HUDEP-2 (cell line): ENCODE measurements at regions not wholly inside any gene's neighbourhood (a gene's known extent, or its start where the extent isn't known, plus 50 kb on each side); places are given as distances from the start of the nearest gene placed in this dataset.
"Not testable (repeated sequence)": the region's sequence is repeated elsewhere in the genome, so short reads cannot be mapped to it uniquely, and the experiment has no call there.

ENCODE experiments used
- DNase-seq, 76 experiments: peaks; one replicate each; lab custom pipeline; 2025; ENCODE audit not compliant: unreplicated experiment in 76 of 76; lab: John Stamatoyannopoulos, UW

DNA sequence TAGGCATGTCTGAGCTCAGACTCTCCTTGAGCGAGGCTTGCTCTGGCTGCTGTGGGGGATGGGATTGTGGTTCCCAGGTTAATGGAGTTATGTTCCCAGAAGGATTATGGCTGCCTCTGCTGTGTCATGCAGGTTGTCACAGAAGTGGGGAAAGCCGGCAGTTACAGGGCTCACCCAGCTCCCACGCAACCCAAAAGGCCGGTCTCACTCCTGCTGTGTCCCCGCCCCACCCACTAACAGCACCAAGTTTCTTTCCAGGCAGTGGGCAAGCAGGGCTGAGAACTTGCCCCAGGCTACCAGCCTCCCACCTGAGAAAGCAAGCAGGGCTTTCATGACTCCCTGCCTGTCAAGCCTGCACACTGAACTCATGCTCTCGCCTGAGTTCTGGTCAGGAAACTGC lies 750.5 kb downstream of the FRK start:
- no peak for DNase-seq

DNA sequence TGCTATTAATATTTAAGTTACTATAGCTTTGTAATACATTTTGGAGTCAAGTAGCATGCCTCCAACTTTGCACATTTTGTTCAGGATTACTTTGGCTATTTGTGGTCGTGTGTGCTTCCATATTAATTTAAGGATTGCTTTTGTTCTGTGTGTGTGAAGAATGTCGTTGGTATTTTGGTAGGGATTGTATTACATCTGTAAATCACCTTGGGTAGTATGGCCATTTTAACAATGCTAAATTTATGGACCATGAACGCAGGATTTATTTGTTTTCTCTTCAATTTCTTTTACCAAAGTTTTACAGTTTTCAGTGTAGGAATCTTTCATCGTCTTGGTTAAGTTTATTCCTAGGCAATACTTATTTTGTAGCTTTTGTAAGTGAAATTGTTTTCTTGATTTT lies 758.0 kb downstream of the FRK start:
- DNase-seq, result no peak

DNA sequence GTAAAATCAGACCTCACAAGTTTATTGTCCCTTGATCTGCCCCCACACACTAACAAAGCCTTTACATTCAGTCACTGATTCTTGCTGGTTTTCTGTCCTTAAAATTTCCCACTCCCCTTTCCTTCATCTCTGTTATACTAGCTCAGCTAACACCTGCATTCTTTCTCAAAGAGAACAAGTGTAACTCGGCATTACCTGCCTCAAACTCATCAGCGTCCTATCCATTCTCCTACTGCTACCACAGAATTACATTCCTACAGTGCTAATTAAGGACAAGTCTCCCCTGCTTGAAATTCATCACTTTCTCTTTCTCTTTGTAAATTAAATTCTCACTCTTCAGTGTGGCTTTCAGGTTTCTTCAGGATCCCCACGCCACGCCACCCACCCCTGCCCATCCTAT lies 773.2 kb downstream of the FRK start:
- no peak for DNase-seq

DNA sequence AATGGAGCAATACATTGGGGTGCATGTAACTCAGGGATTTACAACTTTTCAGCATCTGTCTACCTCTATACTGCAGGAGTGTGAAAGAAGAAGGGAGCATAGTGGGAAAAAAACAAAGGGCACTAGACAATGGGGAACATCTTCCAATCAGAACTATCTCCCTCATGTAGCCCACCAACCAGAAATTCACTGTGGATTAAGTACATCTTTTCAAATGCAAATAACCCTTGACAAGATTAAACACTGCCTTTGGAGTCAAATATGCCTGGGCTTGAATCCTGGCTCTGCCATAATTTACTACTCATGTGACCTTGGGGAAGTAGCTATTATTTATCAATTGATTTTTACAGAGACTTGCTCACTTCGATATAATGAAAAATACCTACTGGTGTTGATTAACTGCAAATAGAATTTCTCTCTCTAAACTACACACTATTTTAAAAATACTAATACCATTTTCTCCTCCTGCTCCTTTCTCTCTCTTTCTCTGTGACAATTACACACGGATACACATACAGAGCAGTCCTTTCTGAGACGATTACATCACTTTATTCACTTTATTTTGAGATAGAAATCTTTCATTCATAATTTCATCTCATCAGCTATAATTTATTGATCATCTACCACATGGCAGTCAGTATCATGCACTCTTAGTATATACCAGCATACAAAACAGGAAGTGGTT lies 783.7 kb downstream of the FRK start:
- no peak for DNase-seq

DNA sequence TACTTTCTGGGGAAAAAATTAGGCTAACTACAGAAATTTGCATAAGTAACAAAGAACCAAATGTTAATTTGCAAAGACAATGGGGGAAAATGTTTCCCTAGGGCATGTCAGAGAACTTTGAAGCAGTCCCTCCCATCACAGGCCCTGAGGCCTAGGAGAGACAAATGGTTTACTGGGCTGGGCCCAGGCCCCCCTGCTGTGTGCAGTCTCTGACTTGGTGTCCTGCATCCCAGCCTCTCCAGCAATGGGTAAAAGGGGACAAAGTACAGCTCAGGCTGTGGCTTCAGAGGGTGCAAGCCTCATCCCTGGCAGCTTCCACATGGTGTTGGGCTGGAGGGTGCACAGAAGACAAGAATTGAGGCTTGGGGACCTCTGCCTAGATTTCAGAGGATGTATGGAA lies 788.4 kb downstream of the FRK start:
- no peak for DNase-seq

DNA sequence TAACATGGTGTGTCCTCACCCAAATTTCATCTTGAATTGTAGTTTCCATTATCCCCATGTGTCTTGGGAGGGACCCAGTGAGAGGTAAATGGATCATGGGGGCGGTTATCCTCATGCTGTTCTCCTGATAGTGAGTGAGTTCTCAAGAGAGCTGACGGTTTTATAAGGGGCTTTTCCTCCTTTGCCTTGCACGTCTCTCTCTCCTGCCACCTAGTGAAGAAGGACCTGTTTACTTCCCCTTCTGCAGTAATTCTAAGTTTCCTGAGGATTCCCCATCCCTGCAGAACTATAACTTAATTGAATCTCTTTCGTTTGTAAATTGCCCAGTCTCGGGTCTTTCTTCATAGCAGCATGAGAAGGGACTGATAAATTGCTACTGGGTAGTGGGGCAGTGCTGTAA lies 789.3 kb downstream of the FRK start:
- DNase-seq, result no peak

DNA sequence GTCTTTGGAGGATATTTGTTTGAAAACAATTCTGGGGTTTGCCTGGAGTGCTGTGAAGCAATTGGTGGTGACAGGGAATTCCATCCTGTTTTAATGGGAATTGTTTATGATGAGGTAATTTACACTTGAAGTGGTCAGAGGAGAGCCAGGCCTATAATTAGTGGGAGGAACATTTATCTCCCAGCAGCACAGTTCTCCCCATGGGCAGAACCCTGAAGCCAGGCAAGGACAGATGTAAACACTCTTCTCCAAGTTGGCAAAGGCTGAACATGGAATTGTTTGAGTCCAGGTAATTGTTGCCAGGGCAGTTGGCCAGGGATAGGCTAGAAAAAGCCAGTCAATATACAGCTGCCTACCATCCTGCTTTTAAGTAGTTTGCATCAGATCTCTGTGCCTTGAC lies 789.7 kb downstream of the FRK start:
- no peak for DNase-seq

DNA sequence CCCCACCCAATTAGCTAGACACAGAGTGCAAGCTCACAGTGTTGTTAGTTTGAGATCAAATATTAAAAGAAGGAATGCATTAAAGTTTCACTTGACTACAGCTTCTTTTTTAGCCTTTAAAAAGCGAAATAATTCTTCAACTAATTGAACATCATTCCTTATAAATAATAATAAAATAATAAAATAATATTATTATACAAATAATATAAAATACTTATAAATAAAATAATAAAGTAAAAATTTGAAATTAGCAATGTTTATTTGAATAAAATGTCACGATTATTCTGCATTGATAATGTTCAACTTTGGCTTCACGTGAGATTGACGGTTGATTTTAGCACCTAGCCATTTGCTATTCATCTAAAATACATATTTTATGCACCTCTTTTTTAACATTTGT lies 819.3 kb downstream of the FRK start:
- DNase-seq, result no peak

DNA sequence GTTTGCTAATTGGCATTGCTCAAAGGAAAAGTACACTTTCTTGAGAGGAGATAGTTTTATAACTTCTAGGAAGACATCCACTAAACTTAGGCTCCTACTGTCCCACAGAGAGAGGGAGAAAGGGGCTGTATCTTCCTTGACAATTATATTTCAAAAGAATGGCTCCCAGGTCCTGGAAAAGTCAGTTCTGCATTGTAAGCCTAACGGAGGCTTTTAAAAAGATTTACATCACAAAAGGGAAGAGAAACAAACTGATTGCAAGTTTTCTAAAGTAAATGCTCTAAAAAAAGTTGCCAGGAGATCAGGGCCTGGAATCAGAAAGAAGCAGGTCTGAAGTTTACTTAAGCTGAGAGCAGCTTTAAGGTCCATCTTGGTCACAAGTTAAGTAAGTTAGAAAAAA lies 839.5 kb downstream of the FRK start:
- no peak for DNase-seq

DNA sequence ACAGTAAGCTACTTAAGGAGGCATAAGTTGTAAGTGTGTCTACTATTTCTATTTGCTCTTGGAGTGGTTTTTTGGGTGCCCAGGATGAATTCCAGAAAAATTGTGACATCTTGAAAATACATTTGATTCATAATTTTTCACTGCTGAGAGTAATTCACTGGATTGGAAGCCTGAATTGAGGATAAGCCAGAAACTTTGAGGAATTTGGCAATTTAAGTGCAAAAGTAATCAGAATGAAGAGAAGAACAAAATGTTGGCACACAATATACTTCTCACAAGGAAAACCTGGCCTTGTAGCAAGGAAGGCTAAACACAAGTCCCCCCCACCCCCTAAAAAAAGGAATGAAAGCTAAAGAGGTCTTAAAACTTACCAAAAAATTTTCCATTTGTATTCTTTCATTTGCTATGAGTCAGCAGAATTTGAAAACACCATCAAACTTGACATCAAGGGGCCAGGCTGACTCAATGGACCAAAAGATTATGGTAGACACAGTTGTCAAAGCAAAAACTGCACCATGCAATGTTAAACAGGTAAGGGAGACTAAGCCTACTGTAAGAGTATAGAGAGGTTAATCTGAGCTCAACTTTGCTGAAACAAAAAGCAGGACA lies 840.0 kb downstream of the FRK start:
- no peak for DNase-seq

DNA sequence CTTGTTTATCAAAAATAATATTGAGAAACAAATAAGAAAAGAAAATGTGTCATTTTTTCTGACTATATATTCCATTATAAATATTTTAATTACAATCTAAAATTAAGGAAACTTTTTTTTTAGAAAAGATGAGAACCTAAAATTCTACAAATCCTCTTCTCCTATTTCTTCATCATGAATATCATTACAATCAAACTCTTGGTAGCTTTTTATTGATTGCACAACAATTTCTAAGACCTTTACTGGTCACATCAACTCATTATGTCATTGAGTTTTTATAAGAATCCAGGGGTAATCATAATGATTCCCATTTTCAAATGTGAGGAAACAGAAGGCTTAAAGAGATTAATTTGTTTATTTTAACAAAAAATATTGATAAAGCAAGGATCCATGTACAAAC lies 841.0 kb downstream of the FRK start:
- DNase-seq, result no peak

DNA sequence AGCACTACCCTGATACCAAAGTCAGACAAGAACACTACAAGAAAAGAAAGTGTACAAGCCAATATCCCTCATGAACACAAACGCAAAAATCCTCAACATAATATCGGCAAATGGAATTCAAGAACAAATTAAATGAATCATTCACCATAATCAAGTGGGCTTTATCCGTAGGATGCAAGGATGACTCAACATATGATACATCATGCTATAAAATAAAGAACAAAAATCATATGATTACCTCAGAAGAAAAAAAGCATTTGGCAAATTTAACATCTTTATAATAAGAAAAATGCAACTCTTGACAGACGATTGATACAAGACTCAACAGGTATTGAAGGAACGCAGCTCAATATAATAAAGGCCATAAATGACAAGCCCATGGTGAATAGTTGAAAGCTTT lies 843.9 kb downstream of the FRK start:
- no peak for DNase-seq

DNA sequence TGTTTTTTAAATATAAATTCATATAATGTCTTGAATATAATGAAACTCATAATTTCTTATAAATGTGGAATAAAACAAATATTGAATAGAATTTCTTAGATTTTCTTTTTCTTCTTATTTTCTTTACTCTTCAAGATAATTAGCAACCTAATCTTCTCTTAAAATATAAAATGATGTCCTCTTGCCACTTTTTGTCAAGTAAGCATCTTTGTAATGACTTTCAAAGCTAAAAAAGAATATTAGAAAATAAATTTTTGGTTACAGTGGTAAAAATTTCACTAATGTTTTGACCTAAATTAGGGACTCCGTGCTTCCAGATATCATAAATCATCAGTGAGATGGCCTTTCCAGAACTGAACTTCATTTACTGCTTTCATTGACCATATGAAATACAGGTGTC lies 846.4 kb downstream of the FRK start:
- no peak for DNase-seq

DNA sequence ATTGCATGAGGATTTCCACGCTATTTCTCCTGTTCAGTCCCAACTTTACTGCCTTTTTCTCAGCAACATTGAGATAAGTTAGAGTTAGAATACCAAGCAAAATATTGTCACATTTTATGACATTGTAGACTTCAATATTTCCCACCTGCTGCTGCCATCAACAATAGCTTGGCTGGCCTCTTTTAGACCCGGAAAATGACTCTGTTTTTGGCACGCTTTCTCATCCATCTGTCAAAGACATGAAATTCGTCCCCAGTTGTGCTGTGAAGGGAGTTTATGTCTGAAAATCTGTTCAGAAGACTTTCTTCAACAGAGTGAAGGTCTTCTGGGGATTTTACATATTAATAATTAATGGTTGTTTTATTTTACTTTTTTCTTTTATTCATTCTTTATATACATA lies 857.3 kb downstream of the FRK start:
- DNase-seq, result no peak

DNA sequence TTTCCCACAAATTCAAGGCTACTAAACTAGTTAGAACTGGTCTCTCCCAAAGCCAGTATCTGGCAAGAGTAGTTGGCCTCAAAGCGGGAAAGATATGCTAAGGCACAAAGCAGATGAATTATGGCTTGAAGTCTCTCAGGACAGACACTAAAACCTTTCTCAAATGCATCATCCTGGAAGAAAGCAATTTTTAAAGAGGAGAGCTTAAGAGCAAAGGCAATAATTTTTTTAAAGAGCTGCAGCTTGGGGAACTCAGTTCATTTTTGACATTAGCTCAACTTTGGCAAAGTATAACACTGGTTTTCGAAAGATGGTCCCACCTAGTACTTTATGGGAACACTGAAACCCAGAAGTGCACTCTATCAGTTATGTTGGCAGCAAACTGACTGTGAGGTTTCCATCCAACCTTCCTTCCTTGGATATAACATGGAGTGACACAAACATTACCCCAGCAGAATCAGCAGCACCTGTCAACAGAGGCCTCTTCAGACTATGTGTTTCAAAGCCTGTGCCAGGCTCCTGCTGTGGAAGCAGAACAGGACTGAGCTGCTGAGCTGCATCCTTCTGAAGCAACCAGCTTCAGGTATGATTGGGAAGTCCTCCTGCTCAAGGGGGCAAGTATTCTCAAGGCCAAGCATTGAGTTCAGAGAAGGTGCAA lies 852.3 kb upstream of the HS3ST5 start:
- no peak for DNase-seq

DNA sequence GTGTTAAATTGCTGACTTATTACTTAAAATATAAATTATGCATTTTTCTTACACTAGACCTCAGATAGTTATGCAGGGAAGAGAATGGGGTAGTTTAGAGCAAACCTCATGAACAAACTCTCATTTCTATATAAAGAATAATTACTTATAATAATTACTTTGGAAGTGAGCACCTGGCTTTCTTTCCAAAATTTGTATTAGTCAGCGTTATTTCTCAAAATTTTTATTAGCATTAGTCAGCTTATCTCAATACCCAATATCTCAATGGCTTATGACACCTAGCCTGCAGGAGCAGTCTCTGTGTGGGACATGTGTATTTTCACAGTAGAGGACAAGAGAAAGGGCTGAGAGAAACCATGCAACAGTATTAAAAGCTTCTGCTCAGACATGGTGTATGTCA lies 849.2 kb upstream of the HS3ST5 start:
- DNase-seq, result no peak

DNA sequence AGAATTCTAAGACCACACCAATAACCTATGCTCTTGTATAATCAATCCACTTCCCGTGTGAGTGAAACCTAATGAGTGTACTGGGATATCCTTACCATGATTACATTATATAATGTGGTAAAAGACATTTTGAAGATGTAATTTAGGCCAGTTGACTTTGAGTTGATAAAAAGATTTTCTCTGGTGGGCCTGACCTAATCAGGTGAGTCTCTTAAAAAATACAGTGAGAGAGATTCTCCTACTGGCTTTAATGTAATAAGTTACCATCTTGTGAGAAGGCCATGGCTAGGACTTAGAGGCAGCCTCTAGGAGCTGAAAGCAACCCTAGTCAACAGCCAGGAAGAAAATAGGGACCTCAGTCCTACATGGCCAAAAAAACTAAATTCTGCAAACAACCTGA lies 847.7 kb upstream of the HS3ST5 start:
- no peak for DNase-seq

DNA sequence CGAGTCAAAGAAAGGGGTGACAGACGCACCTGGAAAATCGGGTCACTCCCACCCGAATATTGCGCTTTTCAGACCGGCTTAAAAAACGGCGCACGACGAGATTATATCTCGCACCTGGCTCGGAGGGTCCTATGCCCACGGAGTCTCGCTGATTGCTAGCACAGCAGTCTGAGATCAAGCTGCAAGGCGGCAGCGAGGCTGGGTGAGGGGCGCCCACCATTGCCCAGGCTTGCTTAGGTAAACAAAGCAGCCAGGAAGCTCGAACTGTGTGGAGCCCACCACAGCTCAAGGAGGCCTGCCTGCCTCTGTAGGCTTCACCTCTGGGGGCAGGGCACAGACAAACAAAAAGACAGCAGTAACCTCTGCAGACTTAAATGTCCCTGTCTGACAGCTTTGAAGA lies 832.6 kb upstream of the HS3ST5 start:
- DNase-seq, result not testable (repeated sequence)

DNA sequence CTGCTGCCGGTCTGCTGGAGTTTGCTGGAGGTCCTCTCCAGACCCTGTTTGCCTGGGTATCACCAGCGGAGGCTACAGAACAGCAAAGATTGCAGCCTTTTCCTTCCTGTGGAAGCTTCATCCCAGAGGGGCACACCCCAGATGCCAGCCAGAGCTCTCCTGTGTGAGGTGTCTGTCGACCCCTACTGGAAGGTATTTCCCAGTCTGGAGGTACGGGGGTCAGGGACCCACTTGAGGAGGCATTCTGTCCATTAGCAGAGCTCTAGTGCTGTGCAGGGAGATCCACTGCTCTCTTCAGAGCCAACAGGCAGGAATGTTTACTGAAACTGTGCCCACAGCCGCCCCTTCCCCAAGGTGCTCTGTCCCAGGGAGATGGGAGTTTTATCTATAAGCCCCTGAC lies 823.1 kb upstream of the HS3ST5 start:
- not testable (repeated sequence) for DNase-seq

DNA sequence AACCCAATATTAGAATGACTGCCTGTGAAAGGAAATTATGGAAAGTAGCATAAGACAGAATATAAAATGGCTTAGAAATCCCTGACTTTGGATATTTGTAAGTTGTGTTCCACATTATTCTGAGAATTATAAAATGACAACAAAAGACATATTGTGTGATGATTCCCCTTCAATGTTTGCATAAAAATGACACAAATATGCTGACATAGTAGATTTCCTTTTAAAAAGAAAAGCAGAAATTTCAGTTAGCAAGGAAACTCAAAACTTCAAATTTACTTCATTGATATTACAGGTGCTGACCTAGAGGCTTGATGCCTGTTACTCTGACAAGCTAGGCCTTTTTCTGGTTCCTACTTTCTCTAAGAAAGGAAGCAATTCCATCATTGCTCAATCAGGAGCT lies 816.9 kb upstream of the HS3ST5 start:
- DNase-seq, result no peak

DNA sequence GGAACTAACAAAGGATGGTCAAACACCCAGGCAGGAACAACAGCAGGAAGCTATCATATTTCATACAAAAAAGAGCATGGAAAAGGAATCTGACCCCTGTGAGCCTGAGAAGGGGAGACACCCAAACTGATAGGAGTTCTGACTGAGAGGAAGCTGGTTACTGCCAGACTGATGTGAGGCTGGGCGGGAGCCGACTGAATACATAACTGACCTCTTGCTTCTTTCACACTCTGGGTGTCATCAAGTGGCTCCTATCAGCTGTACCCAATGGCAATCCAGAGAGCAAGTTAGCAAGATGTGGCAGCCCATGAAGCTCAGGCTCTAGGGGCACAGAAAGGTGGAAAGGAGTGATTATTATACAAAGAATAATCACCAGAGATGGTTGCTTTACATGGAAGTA lies 795.1 kb upstream of the HS3ST5 start:
- DNase-seq, result no peak

DNA sequence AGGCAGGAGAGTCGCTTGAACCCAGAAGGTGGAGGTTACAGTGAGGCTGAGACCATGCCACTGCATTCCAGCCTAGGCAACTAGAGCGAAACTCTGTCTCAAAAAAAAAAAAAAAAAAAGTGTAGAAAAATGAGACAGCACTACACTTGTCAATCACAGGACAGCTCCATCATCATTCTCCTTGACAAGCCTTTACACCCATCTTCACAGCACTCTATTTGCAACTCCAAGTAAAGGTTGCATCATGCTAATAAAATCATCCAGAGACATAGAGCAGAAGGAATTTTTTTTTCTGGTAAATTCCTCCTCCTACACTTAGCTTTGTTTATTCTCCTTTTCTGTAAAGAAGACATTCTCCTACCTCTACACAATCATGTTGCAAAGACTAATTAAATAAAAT lies 791.0 kb upstream of the HS3ST5 start:
- DNase-seq, result no peak
